KG1 (cell line): ENCODE measurements at regions not wholly inside any gene's neighbourhood (a gene's known extent, or its start where the extent isn't known, plus 50 kb on each side); places are given as distances from the start of the nearest gene placed in this dataset.

ENCODE experiments used
- DNase-seq: peaks from one replicate; lab custom pipeline; 2025; lab: John Stamatoyannopoulos, UW

- DNase-seq: no peak
Observed at GRCh38 chr1:34610063-34610462, 144.8 kb upstream of the GJB5 start.

GRCh38 chr1:34611571-34611970 is 143.3 kb upstream of the GJB5 start:
- DNase-seq: no peak

- DNase-seq: no peak
Observed at GRCh38 chr1:34612091-34612827, 142.6 kb upstream of the GJB5 start.

GRCh38 chr1:34617321-34618118 is 137.3 kb upstream of the GJB5 start:
- no peak for DNase-seq

GRCh38 chr1:34618381-34618780 is 136.5 kb upstream of the GJB5 start:
- DNase-seq: no peak

- no peak for DNase-seq
Observed at GRCh38 chr1:34619256-34619655, 135.6 kb upstream of the GJB5 start.

GRCh38 chr1:34621916-34622315 is 132.9 kb upstream of the GJB5 start:
- no peak for DNase-seq

- no peak for DNase-seq
Observed at GRCh38 chr1:34625521-34626015, 129.3 kb upstream of the GJB5 start.

GRCh38 chr1:34627465-34628240 is 127.2 kb upstream of the GJB5 start:
- DNase-seq: no peak

- no peak for DNase-seq
Observed at GRCh38 chr1:34631126-34631525, 123.7 kb upstream of the GJB5 start.

- DNase-seq: no peak
Observed at GRCh38 chr1:34639701-34640100, 115.1 kb upstream of the GJB5 start.

- no peak for DNase-seq
Observed at GRCh38 chr1:34640654-34641401, 114.0 kb upstream of the GJB5 start.

- no peak for DNase-seq
Observed at GRCh38 chr1:34642679-34643078, 112.2 kb upstream of the GJB5 start.

GRCh38 chr1:34645109-34645688 is 109.6 kb upstream of the GJB5 start:
- no peak for DNase-seq

GRCh38 chr1:34645919-34646318 is 108.9 kb upstream of the GJB5 start:
- no peak for DNase-seq

- no peak for DNase-seq
Observed at GRCh38 chr1:34648501-34648900, 106.3 kb upstream of the GJB5 start.

GRCh38 chr1:34650090-34650489 is 104.8 kb upstream of the GJB5 start:
- no peak for DNase-seq

- no peak for DNase-seq
Observed at GRCh38 chr1:34650800-34651199, 104.0 kb upstream of the GJB5 start.

GRCh38 chr1:34653110-34653509 is 101.7 kb upstream of the GJB5 start:
- DNase-seq: no peak

GRCh38 chr1:34655206-34655874 is 99.5 kb upstream of the GJB5 start:
- DNase-seq: no peak

GRCh38 chr1:34655875-34656240 is 99.0 kb upstream of the GJB5 start:
- DNase-seq: no peak
